ENCODE measurements at regions not wholly inside any gene's neighbourhood (a gene's known extent, or its start where the extent isn't known, plus 50 kb on each side); places are given as distances from the start of the nearest gene placed in this dataset.

- Histone ChIP-seq H4K8ac (ENCODE audit: low read length) (no peak overlapping the region), H3K9ac (ENCODE audit: low read length) (no peak overlapping the region), H2AFZ (ENCODE audit: low read depth, low read length) (no peak overlapping the region), H3K27me3 (ENCODE audit: control insufficient read depth in 1 of 2, insufficient read depth in 1 of 2, low read length in 2 of 2) (no peaks in the 10 kb centered on the region), H3K4me2 (ENCODE audit: low read length, poor library complexity, severe bottlenecking) (no peak overlapping the region), H3K36me3 (ENCODE audit: control insufficient read depth in 1 of 2, insufficient read depth in 2 of 2, low read depth in 1 of 2, low read length in 2 of 2) (no peaks in the 10 kb centered on the region), H2AK5ac (ENCODE audit: low read length, severe bottlenecking) (no peak overlapping the region), H2BK12ac (ENCODE audit: low read length in 2 of 2) (peak overlapping the region; percentile 5 to 15), H3K14ac (ENCODE audit: low read length in 2 of 2) (no peak overlapping the region), H3K23ac (ENCODE audit: low read length in 2 of 2) (no peak overlapping the region), H3K9me3 (ENCODE audit: control insufficient read depth, low read length) (no peaks in the 10 kb centered on the region), H2BK5ac (ENCODE audit: low read depth, low read length, poor library complexity, severe bottlenecking) (no peak overlapping the region), H2BK120ac (ENCODE audit: low read depth, low read length) (no peak overlapping the region), H2BK15ac (ENCODE audit: low read depth, poor library complexity, severe bottlenecking) (no peak overlapping the region), H3K4ac (ENCODE audit: low read depth in 1 of 2, low read length in 2 of 2) (peak overlapping the region in 1 of 2 experiments; percentile 2), H4K91ac (ENCODE audit: low read length) (no peak overlapping the region), H3K79me1 (replicated peaks; ENCODE audit: low read length, poor library complexity, severe bottlenecking) (no peaks in the 10 kb centered on the region), H3K18ac (ENCODE audit: low read depth in 1 of 2, low read length in 2 of 2) (peak overlapping the region in 1 of 2 experiments; percentile 29), H3K4me3 (ENCODE audit: insufficient read depth in 1 of 2, low read depth in 1 of 2, low read length in 2 of 2) (no peak overlapping the region), H3K27ac (ENCODE audit: low read length, poor library complexity, severe bottlenecking) (no peak overlapping the region), H3K4me1 (ENCODE audit: control insufficient read depth, insufficient read depth, low read depth, low read length) (no peaks in the 10 kb centered on the region)
- WGBS = 96% methylated on average over 5 of the region's 5 CpGs
- no peak for DNase-seq
These were observed 189.4 kb upstream of the PALMD start for GRCh38 chr1:99456536-99456935.

DNA sequence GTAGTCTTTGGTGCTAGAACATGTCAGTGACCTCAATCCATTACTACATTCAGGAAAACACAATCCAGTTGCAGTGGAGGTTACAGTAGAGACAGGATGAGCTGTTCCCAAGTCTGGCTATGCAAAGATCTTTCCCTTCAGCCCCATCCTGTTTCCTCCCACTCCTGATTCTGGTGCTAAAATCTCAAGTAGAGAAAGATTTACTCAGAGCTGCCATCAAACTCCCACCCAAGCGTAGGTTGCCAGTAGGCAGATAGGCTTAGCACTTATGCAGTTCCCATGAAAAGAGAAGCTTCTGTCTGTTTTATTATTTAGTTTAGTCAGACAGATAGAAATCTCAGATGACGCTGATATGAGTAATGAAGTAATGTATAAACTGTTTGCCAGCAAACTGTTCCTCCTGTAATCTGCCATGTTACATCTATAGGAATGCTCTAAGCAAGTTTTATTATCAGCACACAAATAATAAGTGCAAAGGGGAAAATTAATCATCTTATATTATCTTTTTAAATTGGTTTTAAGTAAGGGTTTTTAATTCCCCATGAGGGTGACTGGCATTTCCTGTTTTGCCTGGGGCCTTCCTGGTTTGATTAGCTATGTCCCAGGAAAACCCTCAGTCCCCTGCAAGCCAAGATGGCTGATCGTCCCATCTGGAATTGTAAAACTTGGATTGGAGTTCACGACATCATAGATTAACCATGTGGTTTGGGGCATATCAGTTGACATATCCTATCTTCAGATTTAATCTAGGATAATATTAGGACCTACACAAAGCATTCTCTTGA is 188.3 kb upstream of the PALMD start:
- no peaks in the 10 kb centered on the region for H3K9me3 ChIP-seq (ENCODE audit: control insufficient read depth, low read length)
- peak; percentile 90 for DNase-seq
- no peaks in the 10 kb centered on the region for H3K4me1 ChIP-seq (ENCODE audit: control insufficient read depth, insufficient read depth, low read depth, low read length)
- H3K4me2 ChIP-seq (ENCODE audit: low read length, poor library complexity, severe bottlenecking) = no peak overlapping the region
- no peak overlapping the region for H3K14ac ChIP-seq (ENCODE audit: low read length in 2 of 2)
- no peak overlapping the region for H3K4ac ChIP-seq (ENCODE audit: low read depth in 1 of 2, low read length in 2 of 2)
- H2AFZ ChIP-seq (ENCODE audit: low read depth, low read length) = no peak overlapping the region
- H3K4me3 ChIP-seq (ENCODE audit: insufficient read depth in 1 of 2, low read depth in 1 of 2, low read length in 2 of 2) = no peak overlapping the region
- no peaks in the 10 kb centered on the region for H3K27me3 ChIP-seq (ENCODE audit: control insufficient read depth in 1 of 2, insufficient read depth in 1 of 2, low read length in 2 of 2)
- H3K27ac ChIP-seq (ENCODE audit: low read length, poor library complexity, severe bottlenecking) = no peak overlapping the region
- peak overlapping the region; percentile 36 for H3K9ac ChIP-seq (ENCODE audit: low read length)
- no peak overlapping the region for H2BK120ac ChIP-seq (ENCODE audit: low read depth, low read length)
- no peak overlapping the region for H2BK5ac ChIP-seq (ENCODE audit: low read depth, low read length, poor library complexity, severe bottlenecking)
- no peak overlapping the region for H4K91ac ChIP-seq (ENCODE audit: low read length)
- no peak overlapping the region for H2BK15ac ChIP-seq (ENCODE audit: low read depth, poor library complexity, severe bottlenecking)
- no peak overlapping the region for H2BK12ac ChIP-seq (ENCODE audit: low read length in 2 of 2)
- no CpG with 5 or more reads among the region's 4 CpGs for WGBS
- H3K79me1 ChIP-seq (replicated peaks; ENCODE audit: low read length, poor library complexity, severe bottlenecking) = no peaks in the 10 kb centered on the region
- H3K23ac ChIP-seq (ENCODE audit: low read length in 2 of 2) = no peak overlapping the region
- no peaks in the 10 kb centered on the region for H3K36me3 ChIP-seq (ENCODE audit: control insufficient read depth in 1 of 2, insufficient read depth in 2 of 2, low read depth in 1 of 2, low read length in 2 of 2)
- no peak overlapping the region for H3K18ac ChIP-seq (ENCODE audit: low read depth in 1 of 2, low read length in 2 of 2)
- no peak overlapping the region for H4K8ac ChIP-seq (ENCODE audit: low read length)
- no peak overlapping the region for H2AK5ac ChIP-seq (ENCODE audit: low read length, severe bottlenecking)

DNA sequence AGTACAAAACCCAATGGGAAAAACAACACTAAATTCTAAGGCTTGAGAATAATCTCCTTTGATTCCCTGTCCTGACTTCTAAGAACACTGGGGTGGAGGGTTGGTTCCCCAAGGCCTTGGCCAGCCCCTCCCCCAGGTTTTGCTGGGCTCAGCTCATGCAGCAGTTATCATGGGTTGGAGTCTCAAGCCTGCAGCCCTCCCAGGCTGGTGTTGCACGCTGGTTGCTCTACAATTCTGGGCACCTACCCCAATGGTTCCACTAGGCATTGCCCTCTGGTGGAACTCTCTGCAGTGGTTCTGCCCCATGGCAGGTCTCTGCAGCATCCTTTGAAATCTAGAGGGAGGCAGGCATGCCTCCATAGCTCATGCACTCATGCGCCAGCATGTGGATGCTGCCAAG is 184.4 kb upstream of the PALMD start:
- no peak overlapping the region for H3K18ac ChIP-seq (ENCODE audit: low read depth in 1 of 2, low read length in 2 of 2)
- WGBS = 80% methylated on average over 2 of the region's 2 CpGs
- no peaks in the 10 kb centered on the region for H3K36me3 ChIP-seq (ENCODE audit: control insufficient read depth in 1 of 2, insufficient read depth in 2 of 2, low read depth in 1 of 2, low read length in 2 of 2)
- no peak overlapping the region for H3K9ac ChIP-seq (ENCODE audit: low read length)
- H3K9me3 ChIP-seq (ENCODE audit: control insufficient read depth, low read length) = no peaks in the 10 kb centered on the region
- no peak overlapping the region for H4K8ac ChIP-seq (ENCODE audit: low read length)
- no peak overlapping the region for H3K4me2 ChIP-seq (ENCODE audit: low read length, poor library complexity, severe bottlenecking)
- no peak overlapping the region for H3K23ac ChIP-seq (ENCODE audit: low read length in 2 of 2)
- no peak overlapping the region for H2BK5ac ChIP-seq (ENCODE audit: low read depth, low read length, poor library complexity, severe bottlenecking)
- no peak overlapping the region for H4K91ac ChIP-seq (ENCODE audit: low read length)
- H3K14ac ChIP-seq (ENCODE audit: low read length in 2 of 2) = no peak overlapping the region
- no peak overlapping the region for H2BK120ac ChIP-seq (ENCODE audit: low read depth, low read length)
- H2AK5ac ChIP-seq (ENCODE audit: low read length, severe bottlenecking) = no peak overlapping the region
- H3K4me3 ChIP-seq (ENCODE audit: insufficient read depth in 1 of 2, low read depth in 1 of 2, low read length in 2 of 2) = no peak overlapping the region
- no peaks in the 10 kb centered on the region for H3K79me1 ChIP-seq (replicated peaks; ENCODE audit: low read length, poor library complexity, severe bottlenecking)
- H2BK15ac ChIP-seq (ENCODE audit: low read depth, poor library complexity, severe bottlenecking) = no peak overlapping the region
- H3K27ac ChIP-seq (ENCODE audit: low read length, poor library complexity, severe bottlenecking) = no peak overlapping the region
- no peaks in the 10 kb centered on the region for H3K4me1 ChIP-seq (ENCODE audit: control insufficient read depth, insufficient read depth, low read depth, low read length)
- H3K27me3 ChIP-seq (ENCODE audit: control insufficient read depth in 1 of 2, insufficient read depth in 1 of 2, low read length in 2 of 2) = no peaks in the 10 kb centered on the region
- H2BK12ac ChIP-seq (ENCODE audit: low read length in 2 of 2) = no peak overlapping the region
- no peak for DNase-seq
- no peak overlapping the region for H3K4ac ChIP-seq (ENCODE audit: low read depth in 1 of 2, low read length in 2 of 2)
- H2AFZ ChIP-seq (ENCODE audit: low read depth, low read length) = no peak overlapping the region

DNA sequence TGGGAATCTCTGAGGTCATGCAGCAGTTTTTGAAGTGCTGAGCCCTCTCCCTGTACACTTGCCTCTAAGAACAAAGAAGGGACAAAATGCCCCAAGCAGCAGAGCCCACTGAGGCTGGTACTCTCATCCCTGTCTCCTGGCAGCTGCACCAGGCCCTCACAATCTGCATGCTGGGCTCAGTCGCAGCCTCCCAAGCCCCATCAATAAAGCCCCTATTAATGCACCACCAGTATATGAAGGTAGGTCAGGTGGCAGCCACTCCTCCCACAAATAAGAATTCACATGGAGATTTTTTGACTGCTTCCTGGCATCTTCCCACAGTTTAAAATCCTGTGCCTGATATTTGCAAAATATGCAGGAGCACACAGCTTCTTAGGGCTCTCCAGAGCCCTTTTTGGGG is 181.2 kb upstream of the PALMD start:
- no peak overlapping the region for H3K27ac ChIP-seq (ENCODE audit: low read length, poor library complexity, severe bottlenecking)
- H4K91ac ChIP-seq (ENCODE audit: low read length) = no peak overlapping the region

More for the DNA sequence above, 181.2 kb upstream of the PALMD start:
- Histone ChIP-seq H3K4ac (ENCODE audit: low read depth in 1 of 2, low read length in 2 of 2) (no peak overlapping the region), H3K9ac (ENCODE audit: low read length) (peak overlapping the region; percentile 24), H3K23ac (ENCODE audit: low read length in 2 of 2) (no peak overlapping the region), H2BK5ac (ENCODE audit: low read depth, low read length, poor library complexity, severe bottlenecking) (no peak overlapping the region), H2BK12ac (ENCODE audit: low read length in 2 of 2) (no peak overlapping the region), H2BK120ac (ENCODE audit: low read depth, low read length) (no peak overlapping the region), H3K14ac (ENCODE audit: low read length in 2 of 2) (no peak overlapping the region), H2AK5ac (ENCODE audit: low read length, severe bottlenecking) (no peak overlapping the region), H3K4me3 (ENCODE audit: insufficient read depth in 1 of 2, low read depth in 1 of 2, low read length in 2 of 2) (peak overlapping the region in 1 of 2 experiments; percentile 10), H3K27me3 (ENCODE audit: control insufficient read depth in 1 of 2, insufficient read depth in 1 of 2, low read length in 2 of 2) (no peaks in the 10 kb centered on the region), H4K8ac (ENCODE audit: low read length) (no peak overlapping the region), H2AFZ (ENCODE audit: low read depth, low read length) (no peak overlapping the region), H3K4me2 (ENCODE audit: low read length, poor library complexity, severe bottlenecking) (no peak overlapping the region), H3K36me3 (ENCODE audit: control insufficient read depth in 1 of 2, insufficient read depth in 2 of 2, low read depth in 1 of 2, low read length in 2 of 2) (no peaks in the 10 kb centered on the region), H3K9me3 (ENCODE audit: control insufficient read depth, low read length) (no peaks in the 10 kb centered on the region), H3K79me1 (replicated peaks; ENCODE audit: low read length, poor library complexity, severe bottlenecking) (no peaks in the 10 kb centered on the region), H3K4me1 (ENCODE audit: control insufficient read depth, insufficient read depth, low read depth, low read length) (no peaks in the 10 kb centered on the region), H2BK15ac (ENCODE audit: low read depth, poor library complexity, severe bottlenecking) (no peak overlapping the region), H3K18ac (ENCODE audit: low read depth in 1 of 2, low read length in 2 of 2) (no peak overlapping the region)
- DNase-seq = no peak
- WGBS = 94% methylated on average over 1 of the region's 1 CpG
